GM18520 (cell line): ENCODE measurements at regions not wholly inside any gene's neighbourhood (a gene's known extent, or its start where the extent isn't known, plus 50 kb on each side); places are given as distances from the start of the nearest gene placed in this dataset.

Experiments
- ATAC-seq: cut with Tn5 transposase; IDR thresholded peaks from one replicate; pipeline ENCODE4 v1.9.1; 2021; ENCODE audit not compliant: unreplicated experiment

DNA sequence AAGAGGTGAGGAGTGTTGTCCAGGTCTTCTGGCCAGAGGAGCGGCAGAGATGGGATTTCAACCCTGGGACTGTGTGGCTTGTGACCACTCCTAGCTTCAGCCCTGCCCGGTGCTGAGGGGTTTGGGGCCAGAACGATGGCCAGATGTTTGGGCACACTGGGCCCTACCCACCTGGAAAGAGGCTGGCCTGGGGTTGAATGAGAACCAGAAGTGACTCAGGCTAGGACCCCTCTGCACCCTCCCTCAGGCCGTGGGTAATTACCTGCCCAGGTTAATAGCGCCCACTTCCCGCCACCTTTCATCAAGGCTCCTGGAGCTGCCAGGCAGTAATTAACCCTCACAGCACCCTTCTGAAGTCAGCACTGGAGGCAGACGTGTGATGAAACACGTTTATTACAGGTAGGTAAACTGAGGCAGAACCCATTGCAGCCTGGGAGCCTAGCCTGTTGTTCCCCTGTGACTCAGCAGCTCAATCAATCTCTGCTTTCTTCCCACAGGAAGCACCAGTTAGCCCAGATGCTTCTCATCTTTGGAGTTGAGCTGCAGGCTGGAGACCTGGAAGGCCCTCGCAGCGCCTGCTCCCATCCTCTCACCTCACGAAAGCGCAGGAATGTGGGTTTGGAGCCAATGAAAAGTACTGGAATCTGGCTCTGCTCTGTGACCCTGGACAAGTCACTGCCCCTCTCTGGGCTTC lies 120.8 kb downstream of the CEBPB start:
- no peak for ATAC-seq

DNA sequence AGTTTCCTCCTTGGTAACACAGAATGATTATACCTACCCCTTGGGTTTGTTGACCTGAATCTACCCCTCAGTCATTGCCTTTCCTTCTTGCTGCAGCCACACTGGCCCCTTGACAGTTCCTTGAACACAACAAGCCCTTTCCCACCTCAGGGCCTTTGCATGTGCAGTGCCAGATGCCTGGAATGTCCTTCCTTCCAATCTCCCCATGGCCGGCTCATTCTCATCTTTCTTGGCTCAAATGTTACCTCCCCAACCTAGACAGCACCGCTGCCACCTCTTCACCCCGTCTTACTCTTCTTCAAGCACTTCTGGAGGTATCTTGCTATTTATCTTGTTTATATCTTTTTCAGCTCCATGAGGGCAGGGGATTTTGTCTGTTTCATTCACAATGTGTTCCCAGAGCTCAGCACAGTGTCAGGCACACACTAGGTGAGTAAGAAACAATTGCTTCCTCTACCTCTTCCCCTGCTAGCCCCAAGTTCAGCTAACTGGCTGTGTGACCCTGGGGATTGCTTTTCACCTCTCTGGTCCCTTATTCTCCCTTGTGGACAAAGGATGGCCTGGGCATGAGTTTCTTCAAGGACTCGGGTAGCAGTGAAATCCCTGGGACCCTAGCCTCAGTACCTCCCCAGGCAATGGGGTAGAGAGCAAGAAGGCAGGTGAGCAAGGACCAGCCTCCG lies 121.5 kb downstream of the CEBPB start:
- ATAC-seq = no peak

DNA sequence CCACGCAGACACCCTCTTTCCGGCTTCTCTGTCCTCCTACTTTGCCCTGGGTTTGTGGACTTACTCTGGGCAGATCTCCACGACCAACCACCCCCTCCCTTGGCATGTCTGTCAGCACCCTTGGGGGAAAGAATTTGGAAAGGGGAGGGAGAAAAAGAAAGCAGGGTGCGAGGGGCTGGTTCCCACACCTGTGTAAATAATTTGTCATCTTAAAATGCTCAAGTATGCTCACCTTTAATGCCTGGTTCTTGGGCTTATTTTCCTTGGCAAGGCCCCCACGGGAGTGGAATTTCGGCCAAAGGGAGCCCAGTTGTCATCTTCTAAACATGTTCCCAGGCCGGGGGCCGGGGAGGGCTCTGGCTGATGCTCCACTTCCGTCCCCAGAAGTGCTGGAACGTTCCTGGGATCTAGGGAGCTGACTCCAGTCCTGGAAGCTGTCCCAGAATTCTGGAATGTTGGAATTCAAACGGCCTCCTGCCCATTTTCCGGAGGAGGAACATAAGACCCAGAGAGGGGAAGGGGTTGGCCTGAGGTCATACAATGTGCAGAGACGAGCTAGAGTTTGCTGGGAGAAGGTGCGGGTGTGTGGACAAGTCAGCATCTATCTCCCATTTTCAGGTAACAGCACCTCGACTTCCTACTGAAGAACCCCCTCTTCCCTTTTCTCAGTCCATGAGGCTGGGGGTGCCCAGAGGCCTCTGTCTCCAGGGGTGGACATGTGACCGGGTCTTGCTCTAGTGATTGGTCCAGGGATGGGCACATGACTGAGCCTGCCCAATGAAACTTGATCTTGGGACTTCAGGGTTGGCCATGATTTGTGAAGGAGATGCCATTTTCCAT lies 122.3 kb downstream of the CEBPB start:
- ATAC-seq = no peak

GRCh38 chr20:50313522-50313820 lies 122.8 kb downstream of the CEBPB start:
- ATAC-seq = no peak

DNA sequence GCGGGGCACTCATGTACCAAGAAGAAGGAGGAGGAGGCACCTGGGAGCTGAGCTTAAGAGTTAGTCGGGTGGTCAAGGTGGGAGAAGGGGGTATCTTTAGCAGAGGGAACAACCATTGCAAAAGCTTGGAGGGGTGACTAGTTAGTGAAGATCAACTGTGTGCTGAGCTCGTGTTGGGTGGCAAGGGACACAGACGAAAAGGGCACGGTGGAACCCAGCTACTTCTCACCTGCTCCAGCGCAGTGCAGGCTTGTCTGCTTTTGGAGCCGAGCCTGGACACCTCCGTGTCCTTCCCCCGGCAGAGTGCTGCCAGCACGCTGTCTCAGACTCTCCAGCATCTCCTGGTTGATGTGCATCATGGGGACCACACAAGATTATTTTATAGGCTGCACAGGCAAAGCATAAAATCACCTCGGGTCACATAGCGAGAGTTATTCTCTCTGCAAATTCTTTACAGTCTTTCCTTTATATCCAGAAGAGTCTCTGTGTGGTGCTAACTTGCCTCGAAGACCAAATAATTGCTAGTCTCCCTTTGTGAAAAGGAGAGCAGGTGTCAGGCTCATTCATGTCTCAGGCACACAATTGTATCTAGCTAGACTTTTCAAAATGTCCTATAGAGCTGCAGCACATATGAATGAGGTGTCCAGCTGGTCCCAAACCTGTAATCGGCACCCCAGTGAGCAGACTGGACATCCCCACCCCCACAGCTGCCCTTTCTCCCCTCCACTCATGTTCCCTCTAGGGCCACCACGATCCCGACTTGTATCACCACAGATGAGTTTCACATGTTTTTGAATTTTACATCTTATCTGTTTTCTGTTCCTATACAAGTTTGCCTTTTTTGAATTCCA lies 123.4 kb downstream of the CEBPB start:
- no peak for ATAC-seq

- ATAC-seq = no peak
These were observed 124.2 kb downstream of the CEBPB start for GRCh38 chr20:50314678-50315335.

- no peak for ATAC-seq
These were observed 125.2 kb downstream of the CEBPB start for GRCh38 chr20:50315586-50316551.

DNA sequence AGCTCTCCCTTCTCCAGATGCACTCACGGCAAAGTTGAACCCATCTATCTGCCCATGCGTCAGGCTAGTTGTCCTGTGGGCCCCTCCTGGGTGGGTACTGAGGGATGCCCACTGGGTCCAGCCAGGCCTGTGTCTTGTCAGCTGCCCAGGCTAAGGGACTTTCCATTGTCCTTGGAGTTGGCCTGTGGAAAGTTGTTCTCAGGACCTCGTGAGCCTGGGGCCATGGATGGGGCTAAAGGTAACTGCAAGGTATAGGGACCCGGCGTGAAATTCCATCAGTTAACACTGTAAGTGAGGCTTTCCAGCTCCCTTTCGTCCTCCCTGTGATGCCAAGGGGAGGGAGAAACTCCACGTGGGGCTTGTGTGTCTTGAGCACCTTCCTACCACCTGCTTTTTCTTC lies 126.5 kb downstream of the CEBPB start:
- no peak for ATAC-seq

DNA sequence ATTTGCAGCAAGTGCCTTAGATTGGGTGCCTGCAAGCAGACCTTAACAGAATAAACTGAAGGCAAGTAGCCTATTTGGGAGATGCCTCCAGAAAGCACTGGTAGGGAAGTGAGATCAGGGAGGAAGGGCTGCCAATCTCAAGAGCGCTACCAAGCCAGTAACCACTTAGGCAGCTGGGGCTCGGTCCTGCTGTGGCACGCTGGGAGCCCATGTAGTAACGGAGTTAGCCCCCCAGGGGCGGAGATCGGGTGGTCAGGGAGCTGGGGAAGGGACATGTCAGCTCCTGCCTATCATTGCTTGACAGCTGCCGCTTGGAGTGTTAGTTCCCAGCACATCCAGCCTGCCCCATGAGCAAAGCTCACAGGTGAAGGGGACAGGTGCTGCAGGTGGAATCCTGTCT lies 127.0 kb downstream of the CEBPB start:
- ATAC-seq = no peak

- ATAC-seq = no peak
These were observed 128.1 kb downstream of the CEBPB start for GRCh38 chr20:50318710-50319109.

DNA sequence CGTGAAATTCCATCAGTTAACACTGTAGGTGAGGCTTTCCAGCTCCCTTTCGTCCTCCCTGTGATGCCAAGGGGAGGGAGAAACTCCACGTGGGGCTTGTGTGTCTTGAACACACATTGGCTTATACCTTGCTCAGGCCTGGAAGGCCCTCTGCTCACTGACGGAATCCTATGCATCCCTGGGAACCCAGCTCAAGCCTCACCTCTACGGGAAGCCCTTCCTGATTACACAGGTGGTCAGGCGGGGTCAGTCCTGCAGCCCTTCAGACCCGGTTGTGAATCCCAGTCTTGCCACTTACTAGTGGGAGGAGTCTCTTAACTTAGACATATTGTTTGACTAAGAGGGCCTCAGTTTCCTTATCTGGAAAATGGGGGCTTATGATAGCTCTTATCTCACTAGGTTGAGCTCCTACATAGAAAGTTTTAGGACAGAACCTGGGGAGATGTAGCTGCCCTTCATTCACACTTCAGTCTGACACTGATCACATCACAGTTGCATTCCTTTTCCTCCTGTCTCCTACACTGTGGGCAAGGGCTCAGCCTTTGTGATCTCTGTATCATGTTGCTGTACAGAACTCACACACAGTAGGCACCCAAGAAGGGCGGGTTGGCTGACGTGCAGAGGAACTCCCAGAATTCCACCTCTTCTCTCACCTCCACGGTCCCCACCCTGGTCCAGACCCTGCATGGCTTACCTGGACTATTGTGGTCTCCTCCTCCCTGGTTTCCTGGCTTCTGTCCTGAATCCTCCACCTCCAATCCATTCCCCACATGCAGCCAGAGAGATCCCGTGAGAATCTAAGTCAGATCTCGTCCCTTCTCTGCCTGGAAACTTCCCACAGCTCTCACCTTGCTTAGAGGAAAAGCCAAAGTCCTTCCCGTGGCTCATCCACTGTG lies 129.6 kb downstream of the CEBPB start:
- no peak for ATAC-seq

DNA sequence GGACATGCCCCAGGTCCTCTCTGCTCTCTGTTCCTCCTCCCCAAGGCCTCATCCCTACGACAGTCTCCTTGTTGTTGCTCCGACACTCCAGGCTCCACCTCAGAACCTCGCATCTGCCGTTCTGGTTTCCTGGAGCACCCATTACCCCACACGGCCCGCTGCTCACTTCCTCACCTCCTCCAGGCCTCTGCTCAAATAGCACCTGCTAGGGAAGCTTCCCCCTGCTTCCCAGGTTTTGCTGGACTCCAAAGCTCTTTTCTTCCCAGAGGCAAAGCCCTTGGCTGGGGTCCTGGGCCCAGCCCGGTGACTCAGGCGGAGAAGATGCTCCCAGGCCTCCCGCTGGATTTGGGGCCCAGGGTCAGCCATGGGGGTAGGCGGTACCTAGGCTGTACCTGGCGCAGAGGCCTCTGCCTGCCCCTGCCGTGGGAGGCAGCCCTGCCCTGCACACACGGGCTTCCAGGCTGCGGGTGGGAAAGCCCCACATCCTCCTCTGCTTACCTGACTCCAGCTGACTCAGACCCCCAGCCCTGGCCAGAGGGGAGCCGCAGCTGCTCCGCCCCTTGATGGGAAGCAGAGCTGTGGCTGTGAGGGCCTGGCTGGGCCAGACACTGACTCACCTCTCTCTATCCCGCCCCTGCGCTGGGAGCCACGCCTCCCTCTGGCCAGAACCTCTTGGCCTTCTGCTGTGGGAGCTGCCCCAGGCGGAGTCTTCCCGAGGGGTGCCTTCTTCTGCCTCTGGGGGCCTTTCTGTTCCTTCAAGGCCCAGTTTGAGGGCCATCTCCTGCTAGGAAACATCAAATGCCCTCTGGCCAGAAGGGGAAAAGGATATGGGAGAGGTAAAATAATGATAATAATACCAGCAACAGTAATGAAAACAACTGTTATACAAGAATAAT lies 130.5 kb downstream of the CEBPB start:
- ATAC-seq = no peak

DNA sequence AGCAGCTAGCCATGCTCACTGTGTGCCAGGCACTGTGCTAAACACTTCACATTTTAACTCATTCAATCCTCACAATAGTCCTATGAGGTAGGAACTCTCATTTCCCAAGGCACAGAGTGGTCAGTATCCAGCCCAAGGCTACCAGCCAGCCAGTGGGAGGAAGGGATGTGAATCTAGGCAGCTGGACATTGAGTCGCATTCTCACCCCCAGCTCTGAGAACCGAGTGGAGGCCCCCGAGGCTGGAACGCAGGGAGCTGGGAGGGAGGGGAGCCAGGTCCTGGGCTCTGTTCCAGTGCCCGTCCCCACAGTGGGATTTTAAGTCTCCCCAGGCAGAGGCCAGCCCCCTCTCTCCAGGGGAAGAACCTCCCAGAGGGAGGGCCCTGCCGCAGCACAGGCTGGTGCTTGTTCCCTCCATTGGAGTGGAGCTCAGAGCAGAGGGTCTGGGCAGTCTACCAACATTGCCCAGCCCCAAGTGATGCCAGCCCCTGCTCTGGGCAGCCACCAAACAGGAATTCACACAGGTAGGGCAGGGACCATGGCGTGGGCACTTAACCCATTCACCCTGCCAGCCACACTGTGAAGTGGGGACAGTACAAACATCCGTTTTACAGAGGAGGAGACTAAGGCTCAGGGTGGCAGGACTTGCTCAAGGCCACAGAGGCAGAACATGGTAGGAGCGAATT lies 131.3 kb downstream of the CEBPB start:
- no peak for ATAC-seq

DNA sequence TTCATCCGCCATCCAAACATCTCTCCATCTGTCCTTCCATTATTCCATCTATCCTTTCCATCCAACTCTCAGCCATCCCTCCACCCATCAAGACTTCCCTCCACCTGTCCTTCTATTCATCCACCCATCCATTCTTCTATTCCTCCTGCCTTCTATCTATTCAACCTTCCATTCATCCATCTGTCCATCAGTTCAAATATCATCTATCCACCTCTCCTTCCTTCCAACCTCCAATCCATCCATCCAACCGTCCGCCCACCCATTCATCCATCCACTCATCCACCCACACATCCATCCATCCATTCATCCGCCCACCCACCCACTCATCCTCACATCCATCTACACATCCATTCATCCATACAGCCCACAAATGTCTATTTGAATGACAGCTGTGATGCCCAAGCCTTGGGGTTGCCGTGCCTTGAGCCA lies 132.1 kb downstream of the CEBPB start:
- ATAC-seq = no peak

GRCh38 chr20:50323209-50323608 lies 132.6 kb downstream of the CEBPB start:
- no peak for ATAC-seq

GRCh38 chr20:50323777-50324775 lies 133.4 kb downstream of the CEBPB start:
- no peak for ATAC-seq
